ENCODE measurements at regions not wholly inside any gene's neighbourhood (a gene's known extent, or its start where the extent isn't known, plus 50 kb on each side); places are given as distances from the start of the nearest gene placed in this dataset.

- no peak for ATAC-seq (ENCODE audit: low read depth)
- POLR2A ChIA-PET = no interaction called here
- Mint-ChIP-seq H3K9me3 (peaks cover 2% of the 10 kb centered on the region), H3K4me3 (no peak overlapping the region), H3K27ac (no peak overlapping the region), H3K27me3 (no peaks in the 10 kb centered on the region), H3K4me1 (no peaks in the 10 kb centered on the region), H3K36me3 (no peaks in the 10 kb centered on the region)
- DNase-seq = no peak
Measured at GRCh38 chr5:167602067-167602466, 689.4 kb upstream of the WWC1 start.

- H3K4me3 Mint-ChIP-seq = no peak overlapping the region
- H3K27ac Mint-ChIP-seq = no peak overlapping the region
- POLR2A ChIA-PET = no interaction called here
- no peaks in the 10 kb centered on the region for H3K4me1 Mint-ChIP-seq
- H3K27me3 Mint-ChIP-seq = no peaks in the 10 kb centered on the region
- DNase-seq = no peak
- no peaks in the 10 kb centered on the region for H3K9me3 Mint-ChIP-seq
- no peaks in the 10 kb centered on the region for H3K36me3 Mint-ChIP-seq
- no peak for ATAC-seq (ENCODE audit: low read depth)
Measured at GRCh38 chr5:167603135-167603534, 688.3 kb upstream of the WWC1 start.

GRCh38 chr5:167608390-167609272 is 682.8 kb upstream of the WWC1 start:
- no peak overlapping the region for H3K4me3 Mint-ChIP-seq
- no peaks in the 10 kb centered on the region for H3K36me3 Mint-ChIP-seq
- no peaks in the 10 kb centered on the region for H3K9me3 Mint-ChIP-seq
- no peaks in the 10 kb centered on the region for H3K4me1 Mint-ChIP-seq
- POLR2A ChIA-PET = no interaction called here
- no peak for DNase-seq
- H3K27ac Mint-ChIP-seq = no peak overlapping the region
- H3K27me3 Mint-ChIP-seq = no peaks in the 10 kb centered on the region
- no peak for ATAC-seq (ENCODE audit: low read depth)

GRCh38 chr5:167614294-167615021 is 677.0 kb upstream of the WWC1 start:
- Mint-ChIP-seq H3K36me3 (no peaks in the 10 kb centered on the region), H3K27me3 (peaks cover 2% of the 10 kb centered on the region), H3K9me3 (no peaks in the 10 kb centered on the region), H3K4me1 (no peaks in the 10 kb centered on the region), H3K4me3 (no peak overlapping the region), H3K27ac (no peak overlapping the region)
- POLR2A ChIA-PET = no interaction called here
- no peak for DNase-seq
- ATAC-seq (ENCODE audit: low read depth) = no peak

- DNase-seq (no peak), ATAC-seq (ENCODE audit: low read depth) (no peak)
- H3K27me3 Mint-ChIP-seq = peaks cover 2% of the 10 kb centered on the region
- no peak overlapping the region for H3K4me3 Mint-ChIP-seq
- H3K9me3 Mint-ChIP-seq = no peaks in the 10 kb centered on the region
- POLR2A ChIA-PET = no interaction called here
- H3K27ac Mint-ChIP-seq = no peak overlapping the region
- H3K36me3 Mint-ChIP-seq = no peaks in the 10 kb centered on the region
- H3K4me1 Mint-ChIP-seq = no peaks in the 10 kb centered on the region
Measured at GRCh38 chr5:167616043-167616890, 675.2 kb upstream of the WWC1 start.

GRCh38 chr5:167623354-167623753 is 668.1 kb upstream of the WWC1 start:
- Mint-ChIP-seq H3K9me3 (peaks cover 1% of the 10 kb centered on the region), H3K4me3 (no peak overlapping the region), H3K27ac (no peak overlapping the region), H3K27me3 (no peaks in the 10 kb centered on the region), H3K36me3 (no peaks in the 10 kb centered on the region), H3K4me1 (no peaks in the 10 kb centered on the region)
- no peak for DNase-seq
- POLR2A ChIA-PET = no interaction called here
- ATAC-seq (ENCODE audit: low read depth) = no peak

GRCh38 chr5:167624053-167624452 is 667.4 kb upstream of the WWC1 start:
- POLR2A ChIA-PET = no interaction called here
- no peak overlapping the region for H3K27ac Mint-ChIP-seq
- no peak for DNase-seq
- ATAC-seq (ENCODE audit: low read depth) = no peak
- H3K27me3 Mint-ChIP-seq = no peaks in the 10 kb centered on the region
- no peaks in the 10 kb centered on the region for H3K4me1 Mint-ChIP-seq
- no peaks in the 10 kb centered on the region for H3K36me3 Mint-ChIP-seq
- no peak overlapping the region for H3K4me3 Mint-ChIP-seq
- peaks cover 1% of the 10 kb centered on the region for H3K9me3 Mint-ChIP-seq

- ATAC-seq (ENCODE audit: low read depth) = no peak
- no peaks in the 10 kb centered on the region for H3K4me1 Mint-ChIP-seq
- POLR2A ChIA-PET = no interaction called here
- H3K27me3 Mint-ChIP-seq = no peaks in the 10 kb centered on the region
- H3K9me3 Mint-ChIP-seq = peaks cover 1% of the 10 kb centered on the region
- no peaks in the 10 kb centered on the region for H3K36me3 Mint-ChIP-seq
- no peak for DNase-seq
- no peak overlapping the region for H3K27ac Mint-ChIP-seq
- H3K4me3 Mint-ChIP-seq = no peak overlapping the region
Measured at GRCh38 chr5:167626341-167627123, 664.9 kb upstream of the WWC1 start.

GRCh38 chr5:167629634-167630033 is 661.8 kb upstream of the WWC1 start:
- no peaks in the 10 kb centered on the region for H3K36me3 Mint-ChIP-seq
- no peak overlapping the region for H3K27ac Mint-ChIP-seq
- H3K9me3 Mint-ChIP-seq = peaks cover 1% of the 10 kb centered on the region
- no peak overlapping the region for H3K4me3 Mint-ChIP-seq
- no peaks in the 10 kb centered on the region for H3K4me1 Mint-ChIP-seq
- H3K27me3 Mint-ChIP-seq = no peaks in the 10 kb centered on the region
- DNase-seq = no peak
- ATAC-seq (ENCODE audit: low read depth) = no peak
- POLR2A ChIA-PET = no interaction called here

- Mint-ChIP-seq H3K4me1 (no peaks in the 10 kb centered on the region), H3K4me3 (no peak overlapping the region), H3K9me3 (no peaks in the 10 kb centered on the region), H3K36me3 (no peaks in the 10 kb centered on the region), H3K27me3 (no peaks in the 10 kb centered on the region), H3K27ac (no peak overlapping the region)
- no peak for ATAC-seq (ENCODE audit: low read depth)
- POLR2A ChIA-PET = no interaction called here
- DNase-seq = no peak
Measured at GRCh38 chr5:167631191-167631590, 660.3 kb upstream of the WWC1 start.

- POLR2A ChIA-PET = no interaction called here
- no peak overlapping the region for H3K27ac Mint-ChIP-seq
- ATAC-seq (ENCODE audit: low read depth) = no peak
- no peaks in the 10 kb centered on the region for H3K27me3 Mint-ChIP-seq
- no peaks in the 10 kb centered on the region for H3K4me1 Mint-ChIP-seq
- H3K9me3 Mint-ChIP-seq = no peaks in the 10 kb centered on the region
- H3K36me3 Mint-ChIP-seq = no peaks in the 10 kb centered on the region
- H3K4me3 Mint-ChIP-seq = no peak overlapping the region
- no peak for DNase-seq
Measured at GRCh38 chr5:167633114-167633513, 658.3 kb upstream of the WWC1 start.

GRCh38 chr5:167633931-167634341 is 657.5 kb upstream of the WWC1 start:
- H3K27ac Mint-ChIP-seq = no peak overlapping the region
- H3K27me3 Mint-ChIP-seq = no peaks in the 10 kb centered on the region
- no peak for DNase-seq
- H3K4me3 Mint-ChIP-seq = no peak overlapping the region
- no peaks in the 10 kb centered on the region for H3K9me3 Mint-ChIP-seq
- no peaks in the 10 kb centered on the region for H3K36me3 Mint-ChIP-seq
- ATAC-seq (ENCODE audit: low read depth) = no peak
- no peaks in the 10 kb centered on the region for H3K4me1 Mint-ChIP-seq
- POLR2A ChIA-PET = no interaction called here

GRCh38 chr5:167634432-167634831 is 657.0 kb upstream of the WWC1 start:
- Mint-ChIP-seq H3K36me3 (no peaks in the 10 kb centered on the region), H3K27ac (no peak overlapping the region), H3K9me3 (no peaks in the 10 kb centered on the region), H3K4me3 (no peak overlapping the region), H3K4me1 (no peaks in the 10 kb centered on the region), H3K27me3 (no peaks in the 10 kb centered on the region)
- POLR2A ChIA-PET = no interaction called here
- ATAC-seq (ENCODE audit: low read depth) (no peak), DNase-seq (no peak)

Measured in activated naive CD8-positive, alpha-beta T cell treated with anti-CD3 and anti-CD28 coated beads, Interleukin-2, amount 10 ng/mL, durations not matched to agents 7 days and 5 days (primary cell).